Thoracic aorta (tissue), 2 donors: ENCODE measurements at regions not wholly inside any gene's neighbourhood (a gene's known extent, or its start where the extent isn't known, plus 50 kb on each side); places are given as distances from the start of the nearest gene placed in this dataset.

ENCODE experiments used
- ATAC-seq: fragments of 150-250 bp; one replicate; pipeline ENCODE4 v1.8.0; 2017; ENCODE audit warnings: low read depth; ENCODE audit not compliant: insufficient number of reproducible peaks, low FRiP score
- DNase-seq: peaks from one replicate; pipeline ENCODE4 v3.0.0-alpha.2; 2020; ENCODE audit warnings: low spot score
- H3K27ac ChIP-seq, 2 donors: fragments of 200-600 bp; sonication (generic); 1 replicate in 1 of 2; 2 replicates in 1 of 2; pipeline ENCODE4 v1.5.1; 2016; ENCODE audit warnings: mild to moderate bottlenecking in 2 of 2, moderate library complexity in 2 of 2
- H3K27me3 ChIP-seq: fragments of 200-600 bp; sonication (generic); replicated peaks from 2 replicates; pipeline ENCODE4 v1.6.0; 2016; ENCODE audit warnings: mild to moderate bottlenecking; ENCODE audit not compliant: insufficient read depth
- H3K36me3 ChIP-seq: fragments of 200-600 bp; sonication (generic); one replicate; pipeline ENCODE4 v1.5.1; 2016
- H3K4me1 ChIP-seq, 2 donors: fragments of 200-600 bp; sonication (generic); 1 replicate in 1 of 2; 2 replicates in 1 of 2; pipeline versions ENCODE4 v1.5.1 to v1.6.0; 2016; ENCODE audit warnings: low read depth in 2 of 2, mild to moderate bottlenecking in 1 of 2; ENCODE audit not compliant: control insufficient read depth in 1 of 2
- H3K4me3 ChIP-seq: fragments of 200-600 bp; sonication (generic); 2 replicates; pipeline ENCODE4 v1.5.1; 2016; ENCODE audit warnings: mild to moderate bottlenecking
- H3K9me3 ChIP-seq: fragments of 200-600 bp; sonication (generic); 2 replicates; pipeline ENCODE4 v1.5.1; 2016
- TF ChIP-seq, protein P1 (sequence below): fragments of 200-600 bp; sonication (generic); IDR thresholded peaks from one replicate; pipeline ENCODE4 v1.5.1; 2019; ENCODE audit warnings: antibody characterized with exemption

- Histone ChIP-seq H3K27me3 (no peaks in the 10 kb centered on the region), H3K9me3 (no peaks in the 10 kb centered on the region), H3K4me1 (no peaks in the 10 kb centered on the region), H3K27ac (no peak overlapping the region), H3K36me3 (no peaks in the 10 kb centered on the region), H3K4me3 (no peak overlapping the region)
- DNase-seq (no peak), ATAC-seq (no peak)
- TF ChIP-seq, protein P1, sequence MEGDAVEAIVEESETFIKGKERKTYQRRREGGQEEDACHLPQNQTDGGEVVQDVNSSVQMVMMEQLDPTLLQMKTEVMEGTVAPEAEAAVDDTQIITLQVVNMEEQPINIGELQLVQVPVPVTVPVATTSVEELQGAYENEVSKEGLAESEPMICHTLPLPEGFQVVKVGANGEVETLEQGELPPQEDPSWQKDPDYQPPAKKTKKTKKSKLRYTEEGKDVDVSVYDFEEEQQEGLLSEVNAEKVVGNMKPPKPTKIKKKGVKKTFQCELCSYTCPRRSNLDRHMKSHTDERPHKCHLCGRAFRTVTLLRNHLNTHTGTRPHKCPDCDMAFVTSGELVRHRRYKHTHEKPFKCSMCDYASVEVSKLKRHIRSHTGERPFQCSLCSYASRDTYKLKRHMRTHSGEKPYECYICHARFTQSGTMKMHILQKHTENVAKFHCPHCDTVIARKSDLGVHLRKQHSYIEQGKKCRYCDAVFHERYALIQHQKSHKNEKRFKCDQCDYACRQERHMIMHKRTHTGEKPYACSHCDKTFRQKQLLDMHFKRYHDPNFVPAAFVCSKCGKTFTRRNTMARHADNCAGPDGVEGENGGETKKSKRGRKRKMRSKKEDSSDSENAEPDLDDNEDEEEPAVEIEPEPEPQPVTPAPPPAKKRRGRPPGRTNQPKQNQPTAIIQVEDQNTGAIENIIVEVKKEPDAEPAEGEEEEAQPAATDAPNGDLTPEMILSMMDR = no peak
These were observed 229.2 kb downstream of the EN1 start for GRCh38 chr2:118618279-118618678.

GRCh38 chr2:118616432-118616831, 231.0 kb downstream of the EN1 start:
- H3K27ac ChIP-seq = no peak overlapping the region
- no peak overlapping the region for H3K4me3 ChIP-seq

DNA sequence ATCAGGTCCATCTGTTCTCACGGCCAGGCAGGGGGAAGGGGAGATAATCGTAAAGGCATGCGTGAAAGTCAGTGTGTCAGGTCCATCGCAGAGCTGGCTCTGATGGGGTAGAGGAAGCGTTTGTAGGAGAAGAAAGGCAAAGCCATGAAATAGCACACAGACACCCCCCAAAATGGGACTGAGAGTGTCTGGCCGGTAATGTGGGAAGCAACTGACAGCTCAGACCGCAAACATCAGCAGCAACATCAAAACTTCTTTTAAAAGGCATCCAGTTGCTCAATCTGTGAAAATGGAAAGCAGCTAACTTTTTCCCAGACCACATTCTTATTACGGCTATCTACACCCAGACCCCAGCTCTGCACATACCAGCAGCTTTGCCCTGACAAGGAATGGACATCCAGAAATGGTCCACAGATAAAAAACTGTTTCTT, 232.6 kb downstream of the EN1 start:
- ATAC-seq (no peak), DNase-seq (no peak)
- no peak overlapping the region for H3K27ac ChIP-seq
- TF ChIP-seq, protein P1 = no peak
- H3K27me3 ChIP-seq = no peaks in the 10 kb centered on the region
- no peaks in the 10 kb centered on the region for H3K36me3 ChIP-seq
- H3K9me3 ChIP-seq = no peaks in the 10 kb centered on the region
- H3K4me1 ChIP-seq = no peaks in the 10 kb centered on the region
- no peak overlapping the region for H3K4me3 ChIP-seq

More at GRCh38 chr2:118616432-118616831, 231.0 kb downstream of the EN1 start:
- DNase-seq (no peak), ATAC-seq (no peak)
- no peaks in the 10 kb centered on the region for H3K9me3 ChIP-seq
- no peaks in the 10 kb centered on the region for H3K27me3 ChIP-seq
- TF ChIP-seq, protein P1 = no peak
- H3K4me1 ChIP-seq = no peaks in the 10 kb centered on the region
- H3K36me3 ChIP-seq = no peaks in the 10 kb centered on the region

GRCh38 chr2:118613737-118614136, 233.7 kb downstream of the EN1 start:
- TF ChIP-seq, protein P1 = no peak
- DNase-seq = no peak
- H3K4me1 ChIP-seq = no peaks in the 10 kb centered on the region
- no peak for ATAC-seq
- H3K36me3 ChIP-seq = no peaks in the 10 kb centered on the region
- H3K9me3 ChIP-seq = no peaks in the 10 kb centered on the region
- H3K27me3 ChIP-seq = no peaks in the 10 kb centered on the region
- no peak overlapping the region for H3K27ac ChIP-seq
- no peak overlapping the region for H3K4me3 ChIP-seq

DNA sequence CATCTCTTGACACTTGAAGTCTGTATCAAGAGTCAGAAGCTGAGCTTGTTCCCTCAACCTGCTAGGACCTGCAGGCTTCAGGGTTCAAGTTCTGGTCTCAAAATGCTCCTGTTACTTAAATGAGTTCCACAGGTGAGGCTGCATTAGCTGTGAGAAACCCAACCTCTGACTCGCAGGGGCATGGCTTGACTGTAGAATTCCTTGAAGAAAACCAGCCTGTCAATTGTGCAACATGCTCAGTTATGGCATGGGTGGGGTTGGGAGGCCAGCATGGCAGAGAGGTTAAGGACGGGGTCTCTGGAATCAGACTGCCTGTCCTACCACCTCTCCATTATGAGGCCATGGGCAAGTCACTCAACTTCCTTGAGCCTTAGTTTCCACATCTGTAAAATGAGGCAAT, 235.8 kb downstream of the EN1 start:
- no peaks in the 10 kb centered on the region for H3K36me3 ChIP-seq
- H3K4me1 ChIP-seq = no peaks in the 10 kb centered on the region
- no peak overlapping the region for H3K4me3 ChIP-seq
- TF ChIP-seq, protein P1 = no peak
- no peaks in the 10 kb centered on the region for H3K27me3 ChIP-seq
- ATAC-seq (no peak), DNase-seq (no peak)
- H3K9me3 ChIP-seq = no peaks in the 10 kb centered on the region
- H3K27ac ChIP-seq = no peak overlapping the region
